ENCODE measurements at regions not wholly inside any gene's neighbourhood (a gene's known extent, or its start where the extent isn't known, plus 50 kb on each side); places are given as distances from the start of the nearest gene placed in this dataset.

DNA sequence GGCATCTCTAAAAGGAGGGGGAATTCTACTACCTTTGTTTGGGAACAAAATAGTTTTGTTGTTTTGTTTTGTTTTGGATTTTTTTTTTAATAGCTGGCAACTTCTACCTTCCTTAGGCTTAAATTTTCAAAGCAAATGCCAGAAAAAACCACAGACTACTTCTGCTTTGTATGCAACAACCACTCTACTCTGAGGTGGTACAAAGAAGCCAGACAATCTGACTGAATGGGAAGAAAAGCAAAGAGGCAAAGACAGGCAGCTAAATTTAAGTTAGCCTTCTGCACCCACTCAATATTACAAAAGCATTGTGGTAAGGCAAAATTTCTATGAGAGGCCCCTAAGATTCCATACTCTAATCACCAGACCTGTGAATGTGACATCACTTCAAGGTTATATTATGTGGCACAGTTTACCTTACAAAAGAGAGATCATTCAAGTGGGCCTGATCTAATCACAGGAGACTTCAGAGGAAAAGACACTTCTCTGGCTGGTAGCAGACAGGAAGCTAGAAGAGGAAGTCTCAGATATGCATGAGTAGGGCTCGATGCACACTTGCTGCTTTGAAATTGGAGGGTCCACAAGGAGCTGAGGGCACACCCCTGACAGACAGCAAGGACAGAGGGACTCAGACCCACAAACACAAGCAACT is 566.6 kb downstream of the RPS29 start:
- no peak for TF ChIP-seq CTCF (IDR thresholded peaks at IDR 0.05; ENCODE audit: low read depth, low read length, missing control alignments)
- DNase-seq (ENCODE audit: low read depth) = no peak

GRCh38 chr14:49017447-49017846 is 568.7 kb downstream of the RPS29 start:
- no peak for DNase-seq (ENCODE audit: low read depth)
- no peak for TF ChIP-seq CTCF (IDR thresholded peaks at IDR 0.05; ENCODE audit: low read depth, low read length, missing control alignments)
- H3K4me3 ChIP-seq (ENCODE audit: low read depth, low read length) = no peak overlapping the region

More for the DNA sequence above, 566.6 kb downstream of the RPS29 start:
- no peak overlapping the region for H3K4me3 ChIP-seq (ENCODE audit: low read depth, low read length)

- no peak for DNase-seq (ENCODE audit: low read depth)
- no peak for TF ChIP-seq CTCF (IDR thresholded peaks at IDR 0.05; ENCODE audit: low read depth, low read length, missing control alignments)
- H3K4me3 ChIP-seq (ENCODE audit: low read depth, low read length) = no peak overlapping the region
Measured at GRCh38 chr14:49016381-49016780, 569.8 kb downstream of the RPS29 start.

- DNase-seq (ENCODE audit: low read depth) = no peak
- no peak for TF ChIP-seq CTCF (IDR thresholded peaks at IDR 0.05; ENCODE audit: low read depth, low read length, missing control alignments)
- no peak overlapping the region for H3K4me3 ChIP-seq (ENCODE audit: low read depth, low read length)
Measured at GRCh38 chr14:49014476-49014875, 571.7 kb downstream of the RPS29 start.

- no peak for TF ChIP-seq CTCF (IDR thresholded peaks at IDR 0.05; ENCODE audit: low read depth, low read length, missing control alignments)
- H3K4me3 ChIP-seq (ENCODE audit: low read depth, low read length) = no peak overlapping the region
- no peak for DNase-seq (ENCODE audit: low read depth)
Measured at GRCh38 chr14:49008363-49008762, 577.8 kb downstream of the RPS29 start.

GRCh38 chr14:48991141-48991540 is 595.0 kb downstream of the RPS29 start:
- no peak overlapping the region for H3K4me3 ChIP-seq (ENCODE audit: low read depth, low read length)
- no peak for DNase-seq (ENCODE audit: low read depth)
- no peak for TF ChIP-seq CTCF (IDR thresholded peaks at IDR 0.05; ENCODE audit: low read depth, low read length, missing control alignments)

DNA sequence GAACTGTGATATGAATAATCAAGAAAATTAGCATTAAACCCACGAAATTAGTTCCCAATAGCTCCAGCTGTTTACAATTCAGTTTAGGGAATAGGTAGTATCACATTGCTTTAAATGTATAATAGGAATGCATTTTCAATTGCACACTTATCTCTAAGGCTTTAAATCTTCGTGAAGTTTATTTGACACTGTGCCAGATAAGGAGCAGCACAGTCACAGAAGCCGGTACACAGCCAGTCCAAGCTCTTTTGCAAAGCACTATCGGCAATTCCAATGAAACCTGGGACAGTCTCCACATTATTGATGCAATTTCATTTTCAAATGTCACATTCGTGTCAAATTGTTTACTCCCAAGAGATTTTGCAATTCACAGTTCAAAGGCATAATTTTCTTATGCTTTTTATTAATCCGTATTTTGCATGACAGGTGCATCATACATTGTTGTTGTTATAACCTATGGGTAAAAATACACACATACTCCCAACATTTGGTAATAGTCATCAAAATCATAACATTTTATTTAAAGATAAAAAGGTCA is 602.8 kb downstream of the RPS29 start:
- no peak overlapping the region for H3K4me3 ChIP-seq (ENCODE audit: low read depth, low read length)
- DNase-seq (ENCODE audit: low read depth) = no peak
- TF ChIP-seq CTCF (IDR thresholded peaks at IDR 0.05; ENCODE audit: low read depth, low read length, missing control alignments) = no peak

All from GM12864 (cell line).